ENCODE measurements at regions not wholly inside any gene's neighbourhood (a gene's known extent, or its start where the extent isn't known, plus 50 kb on each side); places are given as distances from the start of the nearest gene placed in this dataset.

DNA sequence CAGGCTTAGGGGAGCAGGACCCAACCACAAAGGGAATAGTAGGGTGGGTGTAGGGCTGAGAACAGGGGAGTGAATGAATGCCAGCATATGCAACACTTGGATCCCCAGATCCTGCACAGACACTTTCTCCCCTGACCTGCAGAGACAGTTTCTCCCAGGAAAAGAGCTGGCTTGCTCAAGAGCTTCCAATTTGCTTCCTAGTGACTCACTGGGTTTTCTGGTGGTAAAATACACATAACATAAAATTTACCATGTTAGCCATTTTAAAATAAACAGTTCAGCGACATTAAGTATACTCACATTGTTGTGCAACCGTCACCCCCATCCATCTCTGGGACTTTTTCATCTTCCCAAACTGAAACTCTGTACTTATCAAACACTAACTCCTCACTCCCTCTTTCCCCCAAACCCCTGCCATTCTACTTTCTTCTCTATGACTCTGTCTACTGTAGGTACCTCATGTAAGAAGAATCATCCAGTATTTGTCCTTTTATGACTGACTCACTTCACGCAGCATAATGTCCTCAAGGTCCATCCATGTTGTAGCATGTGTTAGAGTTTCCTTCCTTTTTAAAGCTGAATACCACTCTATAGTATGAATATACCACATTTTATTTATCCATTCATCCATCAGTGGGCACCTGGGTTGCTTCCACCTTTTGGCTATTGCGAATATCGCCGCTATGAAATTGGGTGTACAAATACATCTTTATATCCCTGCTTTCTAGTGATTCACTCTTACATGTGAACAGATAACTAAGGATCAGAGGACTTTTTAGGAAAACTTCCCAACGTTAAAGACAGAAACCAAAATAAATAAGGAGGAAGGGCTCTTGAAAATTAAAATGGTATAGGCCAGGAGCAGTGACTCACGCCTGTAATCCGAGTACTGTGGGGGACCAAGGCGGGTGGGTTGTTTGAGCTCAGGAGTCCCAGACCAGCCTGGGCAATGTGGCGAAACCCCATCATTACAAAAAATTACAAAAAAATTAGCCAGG is 95.6 kb upstream of the TJP1 start:
- no peak for DNase-seq (ENCODE audit: low read depth)

DNA sequence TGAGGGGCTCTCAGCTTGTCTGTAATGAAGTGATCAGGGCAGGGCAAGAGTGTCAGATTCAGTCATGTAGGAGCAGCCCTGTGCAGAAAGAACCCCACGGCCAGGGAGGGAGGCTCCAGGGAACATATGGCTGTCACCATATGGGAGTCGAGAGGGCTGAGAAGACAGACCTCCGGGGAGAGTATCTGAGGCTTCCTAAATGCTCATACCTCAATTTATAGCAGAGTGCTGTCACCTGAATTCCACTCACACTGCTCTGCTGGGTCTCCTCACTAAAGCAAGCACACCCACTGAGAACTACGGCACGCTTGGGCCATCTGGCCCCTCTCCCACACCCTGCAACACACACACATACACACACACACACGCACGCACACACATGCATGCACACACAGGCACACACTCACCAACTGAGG is 92.3 kb upstream of the TJP1 start:
- no peak for DNase-seq (ENCODE audit: low read depth)

DNA sequence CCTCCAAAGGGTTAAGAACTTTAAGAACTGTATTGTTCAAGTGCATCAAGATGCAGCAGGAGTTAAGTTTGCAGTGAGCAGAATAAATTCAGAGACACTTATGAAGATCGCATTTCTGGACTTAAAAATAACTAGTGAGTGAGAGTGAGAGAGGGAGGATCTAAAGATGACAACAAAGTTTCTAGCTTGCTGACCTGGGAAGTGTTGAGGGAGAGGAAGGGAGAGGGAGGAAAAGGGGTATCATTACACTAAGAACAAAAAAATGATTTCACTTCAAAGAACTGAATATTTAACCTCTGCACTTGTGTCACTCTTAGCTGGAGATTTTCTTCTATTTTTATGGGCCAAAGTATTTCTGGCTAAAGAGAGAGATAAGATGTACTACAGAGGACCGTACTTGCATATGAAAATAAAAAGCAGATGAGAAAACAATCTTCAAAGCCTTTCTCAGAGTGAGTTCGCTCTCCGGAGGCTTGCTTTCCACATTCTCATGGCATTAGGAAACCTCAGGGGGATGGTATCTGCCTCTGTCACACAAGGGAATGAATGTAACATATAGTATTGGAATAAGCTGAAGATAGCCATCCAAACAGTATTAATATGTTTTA is 91.4 kb upstream of the TJP1 start:
- peak; percentile 43 for DNase-seq (ENCODE audit: low read depth)

DNA sequence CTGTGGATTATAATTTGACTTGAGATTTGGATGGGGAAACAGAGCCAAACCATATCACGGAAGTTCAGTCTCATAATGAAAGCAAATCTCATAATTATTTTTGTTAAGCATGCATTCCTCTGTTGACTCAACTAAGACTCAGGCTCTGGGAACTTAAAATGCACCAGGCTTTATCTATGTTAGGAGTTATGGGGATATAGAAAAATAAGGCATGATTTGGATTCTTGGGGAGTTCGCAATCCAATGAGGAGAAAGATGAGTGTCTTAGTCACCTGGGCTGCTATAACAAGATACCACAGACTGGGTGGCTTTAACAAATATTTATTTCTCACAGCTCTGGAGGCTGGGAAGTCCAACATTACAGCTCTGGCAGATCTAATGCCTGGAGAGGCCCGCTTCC is 89.4 kb upstream of the TJP1 start:
- DNase-seq (ENCODE audit: low read depth): no peak

DNA sequence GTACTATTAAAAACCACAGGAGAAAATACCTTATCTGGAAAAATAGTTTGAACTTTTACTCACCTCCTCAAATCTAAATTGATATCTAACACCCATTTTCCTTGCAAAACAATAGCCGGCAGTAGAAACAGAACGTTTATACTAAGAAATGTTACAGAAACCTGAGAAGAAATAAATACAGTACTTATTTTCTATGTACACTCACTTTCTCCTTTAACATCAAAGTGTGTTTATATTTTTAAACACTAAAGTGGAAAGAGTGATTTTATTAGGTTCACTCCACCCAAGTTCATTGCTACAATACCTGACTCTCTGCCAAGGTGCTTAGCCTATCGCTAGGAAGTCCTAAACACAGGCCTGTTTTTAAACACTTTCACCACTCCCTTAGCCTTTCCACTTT is 87.8 kb upstream of the TJP1 start:
- DNase-seq (ENCODE audit: low read depth): no peak

DNA sequence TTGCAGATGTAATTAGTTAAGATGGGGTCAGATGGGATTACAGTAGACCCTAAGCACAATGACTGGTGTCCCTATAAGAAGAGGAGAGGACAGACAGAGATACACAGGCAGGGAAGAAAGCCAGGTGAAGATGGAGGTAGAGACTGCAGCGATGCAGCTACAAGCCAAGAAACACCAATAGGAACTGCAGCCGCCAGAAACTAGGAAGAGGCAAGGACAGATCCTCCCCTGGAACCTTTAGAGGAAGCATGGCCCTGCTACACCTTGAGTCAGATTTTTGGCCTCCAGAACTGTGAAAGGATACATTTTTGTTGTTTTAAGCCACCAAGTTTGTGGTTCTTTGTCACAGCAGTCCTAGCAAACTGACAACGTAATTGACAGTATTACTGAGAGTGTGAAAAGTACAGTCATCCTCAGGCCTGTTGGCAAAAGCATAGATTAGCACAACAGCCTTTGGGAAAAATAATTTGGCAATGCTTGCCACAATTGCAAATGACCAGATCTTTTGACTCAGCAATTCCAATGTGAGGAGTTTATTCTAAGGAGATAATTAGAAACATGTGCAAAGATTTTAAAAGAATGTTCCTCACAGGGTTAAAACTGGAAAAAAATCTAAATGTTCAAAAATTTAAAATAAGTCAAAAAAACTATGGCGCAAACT is 82.6 kb upstream of the TJP1 start:
- DNase-seq (ENCODE audit: low read depth): no peak

DNA sequence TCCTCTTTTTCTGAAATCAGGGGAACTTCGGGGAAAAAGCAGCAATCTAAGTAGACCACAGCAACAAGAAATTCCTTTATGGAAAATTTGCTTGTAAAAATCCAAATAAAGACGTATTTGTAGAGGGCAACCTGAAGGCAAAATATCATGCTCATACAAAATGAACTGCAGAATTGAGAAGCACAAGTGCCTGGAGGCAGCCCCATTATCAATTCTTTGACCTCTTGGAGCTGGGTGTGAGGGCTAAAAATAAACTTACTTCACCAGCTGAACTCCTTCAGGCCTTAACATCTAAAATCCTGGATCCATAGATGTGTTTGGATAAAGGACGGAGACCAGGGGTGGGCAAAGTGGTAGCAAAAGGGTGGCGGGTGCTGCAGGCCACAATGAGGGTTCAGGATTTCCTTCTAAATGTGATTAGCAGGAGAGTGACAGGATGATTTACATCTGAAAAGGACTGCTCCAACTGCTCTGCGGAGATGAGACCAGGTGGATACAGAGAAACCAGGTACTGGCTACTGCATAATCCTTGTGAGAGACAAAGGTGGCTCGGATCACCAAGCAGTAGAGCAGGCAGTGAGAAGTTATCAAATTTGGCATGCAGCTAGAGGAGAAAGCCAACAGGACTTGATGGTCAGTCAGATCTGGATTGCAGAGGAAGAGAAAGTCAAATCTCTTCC is 81.7 kb upstream of the TJP1 start:
- no peak for DNase-seq (ENCODE audit: low read depth)

DNA sequence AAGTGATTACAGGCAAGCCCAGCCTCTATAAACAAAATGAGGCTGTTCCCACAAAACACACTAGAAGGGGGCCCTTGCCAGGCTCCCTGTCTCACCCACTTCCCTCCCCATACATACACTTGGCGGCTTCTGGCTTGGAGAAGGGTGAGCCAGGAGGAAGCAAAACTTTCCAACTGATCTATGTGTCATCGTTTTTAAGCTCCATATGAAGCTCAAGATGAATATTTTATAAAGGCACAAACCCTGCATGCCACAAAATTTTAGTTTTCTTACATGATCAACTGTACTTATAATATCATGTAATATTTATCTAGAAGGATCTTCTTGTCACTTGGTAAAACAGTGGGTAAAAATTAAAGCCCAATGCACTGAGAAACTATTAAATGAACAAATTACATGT is 80.8 kb upstream of the TJP1 start:
- DNase-seq (ENCODE audit: low read depth): no peak

DNA sequence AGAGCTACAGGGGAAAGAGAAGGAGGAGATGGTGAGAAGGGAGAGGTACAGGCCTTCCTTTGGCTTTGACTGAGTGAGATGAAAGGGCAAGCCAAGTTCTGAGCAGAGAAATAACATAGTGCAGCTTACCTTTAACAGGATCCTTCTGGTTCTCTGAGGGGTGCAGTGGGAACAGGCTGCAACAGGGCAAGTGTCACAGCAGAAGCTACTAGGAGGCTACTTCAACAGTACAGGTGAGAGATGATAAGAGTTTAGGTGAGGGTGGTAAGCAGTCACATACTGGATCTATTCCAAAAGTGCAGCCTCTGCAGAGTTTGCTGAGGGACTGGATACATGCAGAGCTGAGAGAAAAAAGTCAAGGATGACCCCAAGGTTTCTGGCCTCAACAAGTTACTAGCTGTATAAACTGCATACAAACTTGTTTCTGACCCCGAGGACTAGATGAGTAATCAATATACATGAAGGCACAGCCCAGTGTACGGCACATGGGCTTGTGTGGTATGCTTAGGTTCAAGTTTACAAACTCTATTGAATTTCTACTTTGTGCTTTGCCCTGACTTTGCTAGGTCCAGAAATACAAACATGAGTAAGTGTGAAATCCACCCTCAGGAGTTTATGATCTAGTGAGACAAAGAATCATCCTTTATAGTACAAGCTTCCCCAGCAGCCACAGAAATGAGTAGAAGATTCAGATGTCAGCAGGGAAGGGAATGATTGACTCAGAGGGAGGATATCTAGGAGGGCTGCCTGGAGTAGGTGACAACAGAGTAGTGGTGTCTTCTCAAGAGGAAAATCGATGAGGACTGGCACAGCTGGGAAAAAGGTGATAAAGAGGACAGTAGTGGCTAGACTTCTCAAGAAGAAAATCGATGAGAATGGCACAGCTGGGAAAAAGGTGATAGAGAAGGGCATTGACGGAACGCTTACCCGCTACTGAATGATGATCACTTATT is 78.2 kb upstream of the TJP1 start:
- DNase-seq (ENCODE audit: low read depth): no peak

DNA sequence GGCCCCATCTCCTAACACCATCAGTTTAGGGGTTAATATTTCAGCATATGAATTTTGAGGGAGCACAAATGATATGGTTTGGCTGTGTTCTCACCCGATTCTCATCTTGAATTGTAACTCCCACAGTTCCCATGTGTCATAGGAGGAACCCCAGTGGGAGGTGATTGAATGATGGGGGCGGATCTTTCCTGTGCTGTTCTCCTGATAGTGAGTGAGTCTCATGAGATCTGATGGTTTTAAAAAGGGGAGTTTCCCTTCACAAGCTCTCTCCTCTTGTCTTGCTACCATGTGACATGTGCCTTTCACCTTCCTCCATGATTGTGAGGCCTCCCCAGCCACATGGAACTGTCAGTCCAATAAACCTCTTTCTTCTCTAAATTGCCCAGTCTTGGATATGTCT is 73.8 kb upstream of the TJP1 start:
- no peak for DNase-seq (ENCODE audit: low read depth)

DNA sequence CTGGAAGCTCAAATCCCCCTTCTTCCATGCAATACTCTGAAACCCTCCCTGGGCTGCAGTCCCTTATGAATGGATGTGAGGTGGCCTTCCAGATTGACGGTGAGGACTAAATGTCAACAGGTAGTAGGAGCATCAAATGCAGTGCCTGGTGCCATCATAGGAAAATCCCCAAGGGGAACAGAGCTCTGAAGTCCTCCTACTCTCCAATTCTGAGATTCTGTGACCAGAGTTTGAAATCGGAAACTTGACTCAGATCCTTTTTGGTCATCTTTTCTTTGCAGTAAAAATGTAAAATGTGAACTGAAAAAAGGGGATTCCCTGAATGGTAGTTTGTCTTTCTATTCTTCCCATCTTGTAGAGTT is 68.8 kb upstream of the TJP1 start:
- DNase-seq (ENCODE audit: low read depth): no peak

DNA sequence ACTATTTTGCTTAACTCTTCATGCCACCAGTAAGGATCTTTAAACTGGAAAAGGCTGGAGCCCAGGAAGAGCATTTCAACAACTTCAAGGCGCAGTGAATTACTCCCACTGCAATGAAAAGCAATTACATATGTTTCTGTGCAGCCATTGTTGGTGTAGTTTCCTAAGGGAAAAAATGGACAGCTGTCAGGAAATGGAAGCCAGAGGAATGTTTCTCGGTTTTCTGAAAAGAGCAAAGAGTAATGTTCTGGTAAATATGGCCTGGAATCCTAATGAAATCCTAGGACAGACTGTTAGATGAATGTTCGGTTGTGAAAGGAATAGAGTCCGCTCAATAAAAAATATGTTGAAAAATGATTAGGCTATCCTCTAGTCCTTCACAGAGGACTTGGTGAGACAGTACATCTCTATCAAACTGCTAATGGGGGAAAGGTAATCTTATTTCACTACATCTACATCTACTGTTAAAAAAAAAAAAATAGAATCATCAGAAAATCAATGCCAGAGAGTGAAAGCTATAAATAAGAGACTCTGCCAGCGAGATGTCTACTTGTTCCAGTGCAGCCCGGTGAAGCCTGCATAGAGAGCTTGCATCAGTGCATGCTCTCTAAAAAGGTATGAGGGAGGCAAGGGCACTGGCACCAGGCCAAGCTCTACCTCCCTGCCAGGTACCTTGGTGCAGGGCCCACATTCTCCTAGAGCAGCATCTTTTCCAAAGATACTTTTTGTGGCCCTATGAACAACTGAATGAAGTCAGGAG is 68.2 kb upstream of the TJP1 start:
- DNase-seq (ENCODE audit: low read depth): no peak

DNA sequence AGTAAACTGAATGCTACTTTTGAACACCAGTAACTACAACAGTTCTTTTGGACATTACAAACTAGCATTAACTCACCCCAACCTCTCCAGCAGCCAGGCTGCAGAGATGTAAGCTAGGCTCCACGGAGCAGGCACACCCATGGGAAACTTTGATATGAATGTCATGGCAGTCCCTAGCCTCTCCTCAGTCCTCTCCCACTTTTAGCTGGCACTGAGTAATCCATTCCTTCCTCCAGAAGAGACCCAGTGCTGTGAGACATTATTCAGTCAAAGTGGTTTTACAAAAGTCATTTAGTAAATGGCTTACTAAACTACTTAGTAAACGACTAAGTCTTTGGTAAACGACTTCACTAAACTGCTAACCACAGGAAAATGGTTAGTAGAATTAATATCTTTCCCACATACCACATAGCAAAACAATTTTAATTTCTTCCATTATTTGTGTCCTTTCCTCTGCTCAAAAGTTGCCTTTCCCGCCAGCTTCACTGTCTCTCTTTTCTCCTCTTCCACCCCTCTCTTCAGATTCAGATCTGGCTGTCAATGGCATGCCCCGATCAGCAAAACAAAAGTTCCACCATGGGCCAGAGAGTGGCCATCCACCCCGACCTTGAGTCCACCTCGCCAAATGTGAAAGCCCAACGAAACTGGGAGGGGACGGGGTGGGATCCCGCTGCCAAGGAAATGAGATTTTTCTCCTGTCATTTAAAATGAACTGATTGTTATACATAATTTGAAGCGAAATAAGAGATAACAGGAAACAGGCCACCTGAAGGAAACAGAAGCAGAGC is 67.5 kb upstream of the TJP1 start:
- DNase-seq (ENCODE audit: low read depth): no peak

DNA sequence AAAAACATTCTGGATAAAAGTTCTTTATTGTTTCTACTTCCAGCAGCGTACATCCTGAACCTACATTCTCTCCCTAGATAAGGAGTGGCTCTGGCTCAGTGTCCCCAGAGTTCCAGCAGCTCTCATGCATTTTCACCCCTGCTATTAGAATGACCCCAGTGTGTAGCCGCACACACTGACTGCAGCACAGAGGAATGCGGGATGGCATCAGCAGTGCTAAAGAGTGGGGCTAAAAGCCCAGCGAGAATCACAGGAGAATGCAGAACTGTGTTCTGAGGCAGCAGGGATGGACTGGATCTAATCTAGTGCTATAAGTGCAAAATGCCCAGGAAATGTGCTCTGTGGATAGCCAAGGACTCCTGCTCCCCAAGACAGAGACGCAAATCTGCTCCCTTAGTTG is 66.4 kb upstream of the TJP1 start:
- peak; percentile 58 for DNase-seq (ENCODE audit: low read depth)

DNA sequence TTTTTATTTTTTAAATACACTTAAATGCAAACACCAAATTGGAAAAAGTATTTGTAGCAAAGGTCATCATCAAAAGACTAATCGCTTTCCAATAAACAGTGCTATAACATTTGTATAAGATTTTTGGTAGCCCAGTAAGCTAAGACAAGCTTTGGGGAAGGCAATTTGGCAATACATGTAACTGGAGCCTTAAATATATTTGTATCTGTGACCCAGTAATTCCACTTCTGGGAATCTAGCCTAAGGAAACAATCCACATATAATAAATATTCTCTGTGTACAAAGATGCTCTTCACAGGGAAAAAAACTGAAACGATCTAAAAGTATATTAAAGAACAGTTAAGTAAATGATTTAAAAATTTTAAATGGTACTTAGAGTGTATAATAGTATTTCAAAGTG is 65.5 kb upstream of the TJP1 start:
- peak; percentile 39 for DNase-seq (ENCODE audit: low read depth)

DNA sequence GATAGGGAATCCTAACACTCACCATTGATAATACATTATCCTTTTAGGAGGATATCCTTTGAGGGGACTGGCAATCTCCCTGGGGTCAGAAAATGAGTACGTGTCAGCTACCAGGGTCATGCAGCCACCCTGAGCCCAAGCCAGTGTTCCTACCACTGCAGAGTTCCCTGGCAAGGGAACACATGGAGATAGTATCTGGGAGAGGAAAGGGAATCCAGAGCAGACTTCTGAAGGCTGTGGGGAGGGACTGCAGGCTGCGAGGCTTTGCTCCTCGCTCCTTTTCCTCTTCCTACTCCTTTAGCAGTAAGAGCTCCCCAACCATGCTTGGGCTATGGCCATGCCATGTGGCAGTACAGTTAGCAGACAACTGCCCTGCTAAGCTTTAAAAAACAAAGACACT is 62.9 kb upstream of the TJP1 start:
- no peak for DNase-seq (ENCODE audit: low read depth)

DNA sequence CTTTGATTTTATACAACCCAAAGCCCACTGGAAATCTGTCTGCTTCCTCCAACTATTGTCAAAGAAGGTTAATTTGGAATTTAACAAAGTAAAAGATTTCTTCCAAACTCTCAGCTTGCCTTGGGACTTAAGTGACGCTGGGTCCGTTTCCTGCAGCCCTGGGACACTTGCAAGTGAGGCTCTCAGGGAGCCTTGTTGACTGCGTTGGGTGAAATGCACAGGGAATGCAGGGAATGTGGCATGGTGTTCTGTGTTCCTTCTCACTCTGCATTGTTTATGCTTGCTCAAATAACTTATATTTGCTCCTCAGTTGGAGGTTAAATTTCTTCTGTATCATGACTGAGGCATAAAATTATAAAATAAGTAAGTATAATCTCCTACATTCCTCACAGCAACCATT is 60.9 kb upstream of the TJP1 start:
- DNase-seq (ENCODE audit: low read depth): no peak

DNA sequence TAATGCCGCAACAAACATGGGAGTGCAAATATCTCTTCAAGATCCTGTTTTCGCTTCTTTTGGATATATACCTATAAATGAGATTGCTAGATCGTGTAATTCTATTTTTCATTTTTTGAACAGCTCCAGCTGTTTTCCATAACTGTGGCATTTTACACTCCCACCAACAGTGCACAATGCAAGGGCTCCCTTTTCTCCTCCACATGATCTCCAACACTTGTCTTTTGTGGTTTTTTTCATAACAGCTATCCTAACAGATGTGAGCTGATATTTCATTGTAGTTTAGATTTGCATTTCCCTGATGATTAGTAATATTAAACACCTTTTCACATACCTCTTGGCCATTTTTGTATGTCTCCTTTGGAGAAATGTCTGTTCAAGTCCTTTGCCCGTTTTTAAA is 58.6 kb upstream of the TJP1 start:
- no peak for DNase-seq (ENCODE audit: low read depth)

DNA sequence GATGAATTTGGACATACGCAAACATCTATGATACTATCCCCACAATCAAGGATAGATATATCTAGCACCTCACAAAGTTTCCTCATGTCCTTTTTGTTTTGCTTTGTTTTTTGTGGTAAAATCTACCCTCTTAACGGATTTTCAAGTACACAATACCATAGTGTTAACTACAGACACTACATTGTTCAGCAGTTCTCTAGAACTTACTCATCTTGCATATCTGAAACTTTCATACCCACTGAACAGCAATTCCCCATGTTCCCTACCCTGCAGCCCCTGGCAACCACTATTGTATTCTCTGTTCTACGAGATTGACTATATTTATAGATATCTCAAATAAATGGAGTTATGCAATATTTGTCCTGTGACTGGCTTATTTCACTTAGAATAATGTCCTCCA is 58.1 kb upstream of the TJP1 start:
- DNase-seq (ENCODE audit: low read depth): no peak
